ENCODE measurements at regions not wholly inside any gene's neighbourhood (a gene's known extent, or its start where the extent isn't known, plus 50 kb on each side); places are given as distances from the start of the nearest gene placed in this dataset.

DNA sequence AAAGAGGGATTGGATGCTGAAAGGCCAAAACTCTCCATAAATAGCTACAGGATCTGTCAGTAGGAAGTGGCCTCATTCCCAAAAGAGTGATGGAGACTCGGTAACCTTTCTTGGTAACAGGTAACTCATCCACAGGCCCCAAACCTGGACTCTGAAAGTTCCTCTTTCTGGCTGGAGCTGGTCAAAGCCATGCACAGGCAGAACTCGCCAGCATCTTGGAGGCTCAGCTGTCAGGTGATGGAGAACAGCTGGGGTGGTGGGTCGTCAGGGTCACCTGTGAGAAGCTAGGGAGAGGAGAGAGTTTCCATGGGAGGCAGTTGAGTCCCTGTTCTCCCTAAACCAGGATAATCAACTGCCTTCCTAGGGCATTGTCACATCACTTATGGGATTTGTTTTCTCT lies 354.3 kb upstream of the GATB start:
- TF ChIP-seq POLR2A (IDR thresholded peaks at IDR 0.05): no peak
- TF ChIP-seq, protein P1, sequence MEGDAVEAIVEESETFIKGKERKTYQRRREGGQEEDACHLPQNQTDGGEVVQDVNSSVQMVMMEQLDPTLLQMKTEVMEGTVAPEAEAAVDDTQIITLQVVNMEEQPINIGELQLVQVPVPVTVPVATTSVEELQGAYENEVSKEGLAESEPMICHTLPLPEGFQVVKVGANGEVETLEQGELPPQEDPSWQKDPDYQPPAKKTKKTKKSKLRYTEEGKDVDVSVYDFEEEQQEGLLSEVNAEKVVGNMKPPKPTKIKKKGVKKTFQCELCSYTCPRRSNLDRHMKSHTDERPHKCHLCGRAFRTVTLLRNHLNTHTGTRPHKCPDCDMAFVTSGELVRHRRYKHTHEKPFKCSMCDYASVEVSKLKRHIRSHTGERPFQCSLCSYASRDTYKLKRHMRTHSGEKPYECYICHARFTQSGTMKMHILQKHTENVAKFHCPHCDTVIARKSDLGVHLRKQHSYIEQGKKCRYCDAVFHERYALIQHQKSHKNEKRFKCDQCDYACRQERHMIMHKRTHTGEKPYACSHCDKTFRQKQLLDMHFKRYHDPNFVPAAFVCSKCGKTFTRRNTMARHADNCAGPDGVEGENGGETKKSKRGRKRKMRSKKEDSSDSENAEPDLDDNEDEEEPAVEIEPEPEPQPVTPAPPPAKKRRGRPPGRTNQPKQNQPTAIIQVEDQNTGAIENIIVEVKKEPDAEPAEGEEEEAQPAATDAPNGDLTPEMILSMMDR (IDR thresholded peaks at IDR 0.05): no peak

Data from vagina (tissue), 2 donors.